Liver (tissue), 8 donors: ENCODE measurements at regions not wholly inside any gene's neighbourhood (a gene's known extent, or its start where the extent isn't known, plus 50 kb on each side); places are given as distances from the start of the nearest gene placed in this dataset.

Experiments
- DNase-seq: peaks from one replicate; pipeline ENCODE4 v3.0.0-alpha.2; 2017; ENCODE audit warnings: low spot score
- H3K27ac ChIP-seq, 2 donors: one replicate each; pipeline ENCODE4 v1.7.0; 2013; ENCODE audit warnings: inconsistent platforms in 2 of 2, low read length in 2 of 2, control low read depth in 1 of 2, low read depth in 1 of 2, mild to moderate bottlenecking in 1 of 2
- H3K27me3 ChIP-seq, 4 donors: one replicate each; pipeline versions ENCODE4 v1.6.1 to v1.7.0; 2013; ENCODE audit warnings: low read length in 3 of 4, inconsistent platforms in 1 of 4, mild to moderate bottlenecking in 1 of 4, moderate library complexity in 1 of 4; ENCODE audit not compliant: control insufficient read depth in 4 of 4, insufficient read depth in 4 of 4
- H3K36me3 ChIP-seq, 4 donors: one replicate each; pipeline versions ENCODE4 v1.6.1 to v1.7.0; 2013; ENCODE audit warnings: low read length in 3 of 4, mild to moderate bottlenecking in 3 of 4, low read depth in 1 of 4, moderate library complexity in 1 of 4; ENCODE audit not compliant: control insufficient read depth in 4 of 4, insufficient read depth in 3 of 4
- H3K4me1 ChIP-seq, 4 donors: one replicate each; pipeline versions ENCODE4 v1.6.1 to v1.7.0; 2013; ENCODE audit warnings: low read length in 3 of 4, mild to moderate bottlenecking in 3 of 4, moderate library complexity in 1 of 4; ENCODE audit not compliant: control insufficient read depth in 4 of 4, insufficient read depth in 4 of 4
- H3K4me3 ChIP-seq, 3 donors: one replicate each; pipeline versions ENCODE4 v1.6.1 to v1.7.0; 2013; ENCODE audit warnings: low read length in 3 of 3, control low read depth in 1 of 3, low read depth in 1 of 3, mild to moderate bottlenecking in 1 of 3
- H3K9ac ChIP-seq, 2 donors: one replicate each; pipeline ENCODE4 v1.7.0; 2013; ENCODE audit warnings: low read length in 2 of 2, mild to moderate bottlenecking in 2 of 2, moderate library complexity in 2 of 2, control low read depth in 1 of 2, low read depth in 1 of 2
- H3K9me3 ChIP-seq, 4 donors: one replicate each; pipeline versions ENCODE4 v1.6.1 to v1.7.0; 2013; ENCODE audit warnings: low read length in 3 of 4; ENCODE audit not compliant: control insufficient read depth in 4 of 4
- EGR1 ChIP-seq, 2 donors: IDR thresholded peaks; 2 replicates each; pipeline ENCODE4 v1.6.1; 2016 to 2018; ENCODE audit warnings: antibody characterized with exemption in 2 of 2, low read depth in 2 of 2
- FOXA1 ChIP-seq: IDR thresholded peaks from 2 replicates; pipeline ENCODE4 v1.6.1; 2016; ENCODE audit warnings: antibody characterized with exemption
- FOXA2 ChIP-seq: IDR thresholded peaks from 2 replicates; pipeline ENCODE4 v1.6.1; 2016; ENCODE audit warnings: antibody characterized with exemption
- HNF4A ChIP-seq, 2 donors: conservative IDR thresholded peaks; 2 replicates each; pipeline ENCODE4 v1.6.1; 2016; ENCODE audit warnings: antibody characterized with exemption in 2 of 2, mild to moderate bottlenecking in 2 of 2
- JUND ChIP-seq, 2 donors: IDR thresholded peaks; 2 replicates each; pipeline ENCODE4 v1.6.1; 2016; ENCODE audit warnings: antibody characterized with exemption in 2 of 2
- NR2F2 ChIP-seq: IDR thresholded peaks from 2 replicates; pipeline ENCODE4 v1.6.1; 2016; ENCODE audit warnings: antibody characterized with exemption
- RAD21 ChIP-seq, 2 donors: IDR thresholded peaks; 2 replicates each; pipeline ENCODE4 v1.6.1; 2016; ENCODE audit warnings: antibody characterized with exemption in 2 of 2, mild to moderate bottlenecking in 2 of 2
- SP1 ChIP-seq: IDR thresholded peaks from 2 replicates; pipeline ENCODE4 v1.6.1; 2018; ENCODE audit warnings: antibody characterized with exemption, mild to moderate bottlenecking
- TAF1 ChIP-seq: conservative IDR thresholded peaks from 2 replicates; pipeline ENCODE4 v1.6.1; 2016; ENCODE audit warnings: antibody characterized with exemption, mild to moderate bottlenecking
- YY1 ChIP-seq: IDR thresholded peaks from 2 replicates; pipeline ENCODE4 v1.6.1; 2016; ENCODE audit warnings: antibody characterized with exemption, mild to moderate bottlenecking
- WGBS: extraction: QIAGEN DNeasy Blood & Tissue Kit; methylation state at CpG from one replicate; pipeline ENCODE4 v1.1.7; 2013; 5-methylcytosine and 5-hydroxymethylcytosine counted together
- TF ChIP-seq, protein P1 (sequence below): IDR thresholded peaks from 2 replicates; pipeline ENCODE4 v1.6.1; 2016; ENCODE audit warnings: antibody characterized with exemption
- TF ChIP-seq, protein P2 (sequence below): IDR thresholded peaks from 2 replicates; pipeline ENCODE4 v1.6.1; 2016; ENCODE audit warnings: antibody characterized with exemption, mild to moderate bottlenecking
- TF ChIP-seq, protein P3 (sequence below): fragments of 150-350 bp; IDR thresholded peaks from 2 replicates; pipeline ENCODE4 v1.5.1; 2017; ENCODE audit warnings: improper control_type of control experiment, low read depth, low read length; ENCODE audit not compliant: missing input control
- TF ChIP-seq, protein P4 (sequence below): IDR thresholded peaks from 2 replicates; pipeline ENCODE4 v1.6.1; 2016; ENCODE audit warnings: antibody characterized with exemption
- donor health status: healthy.
- donor health status: healthy.
- donor health status: healthy.
- donor health status: healthy.
- donor health status: healthy.

DNA sequence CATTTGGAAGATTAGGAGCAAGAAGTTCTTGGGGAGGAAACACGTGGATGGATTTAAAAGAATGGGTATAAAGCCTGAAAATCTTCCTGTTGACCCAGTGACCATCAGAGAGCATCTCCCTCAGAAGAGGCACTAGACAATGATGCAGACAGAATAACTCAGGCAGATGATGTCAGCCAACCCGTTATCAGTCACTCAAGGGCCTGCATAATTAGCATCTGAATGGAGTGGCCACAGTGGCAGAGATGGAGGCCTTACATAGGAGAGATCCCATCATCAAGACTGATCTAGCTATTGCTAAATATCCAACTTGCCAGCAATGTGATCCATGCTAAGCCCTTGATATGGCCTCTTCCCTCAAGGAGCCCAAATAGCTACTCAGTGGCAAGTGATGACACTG, 70.7 kb upstream of the CD82 start:
- no peak for DNase-seq
- no peak overlapping the region for H3K27ac ChIP-seq
- H3K4me1 ChIP-seq, result no peaks in the 10 kb centered on the region
- H3K9me3 ChIP-seq, result no peaks in the 10 kb centered on the region
- H3K27me3 ChIP-seq, result no peaks in the 10 kb centered on the region
- no peaks in the 10 kb centered on the region for H3K36me3 ChIP-seq
- no peak overlapping the region for H3K9ac ChIP-seq
- 76% methylated on average over 2 of the region's 2 CpGs for WGBS
- H3K4me3 ChIP-seq, result no peak overlapping the region
- TF ChIP-seq SP1, result no peak
- TF ChIP-seq HNF4A (conservative IDR thresholded peaks at IDR 0.05), result no peak
- no peak for TF ChIP-seq JUND (IDR thresholded peaks at IDR 0.05)
- no peak for TF ChIP-seq FOXA1
- TF ChIP-seq, protein P1, sequence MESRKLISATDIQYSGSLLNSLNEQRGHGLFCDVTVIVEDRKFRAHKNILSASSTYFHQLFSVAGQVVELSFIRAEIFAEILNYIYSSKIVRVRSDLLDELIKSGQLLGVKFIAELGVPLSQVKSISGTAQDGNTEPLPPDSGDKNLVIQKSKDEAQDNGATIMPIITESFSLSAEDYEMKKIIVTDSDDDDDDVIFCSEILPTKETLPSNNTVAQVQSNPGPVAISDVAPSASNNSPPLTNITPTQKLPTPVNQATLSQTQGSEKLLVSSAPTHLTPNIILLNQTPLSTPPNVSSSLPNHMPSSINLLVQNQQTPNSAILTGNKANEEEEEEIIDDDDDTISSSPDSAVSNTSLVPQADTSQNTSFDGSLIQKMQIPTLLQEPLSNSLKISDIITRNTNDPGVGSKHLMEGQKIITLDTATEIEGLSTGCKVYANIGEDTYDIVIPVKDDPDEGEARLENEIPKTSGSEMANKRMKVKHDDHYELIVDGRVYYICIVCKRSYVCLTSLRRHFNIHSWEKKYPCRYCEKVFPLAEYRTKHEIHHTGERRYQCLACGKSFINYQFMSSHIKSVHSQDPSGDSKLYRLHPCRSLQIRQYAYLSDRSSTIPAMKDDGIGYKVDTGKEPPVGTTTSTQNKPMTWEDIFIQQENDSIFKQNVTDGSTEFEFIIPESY, result no peak
- TF ChIP-seq EGR1 (IDR thresholded peaks at IDR 0.05; ENCODE audit: low read depth in 2 of 2), result no peak
- TF ChIP-seq, protein P2, sequence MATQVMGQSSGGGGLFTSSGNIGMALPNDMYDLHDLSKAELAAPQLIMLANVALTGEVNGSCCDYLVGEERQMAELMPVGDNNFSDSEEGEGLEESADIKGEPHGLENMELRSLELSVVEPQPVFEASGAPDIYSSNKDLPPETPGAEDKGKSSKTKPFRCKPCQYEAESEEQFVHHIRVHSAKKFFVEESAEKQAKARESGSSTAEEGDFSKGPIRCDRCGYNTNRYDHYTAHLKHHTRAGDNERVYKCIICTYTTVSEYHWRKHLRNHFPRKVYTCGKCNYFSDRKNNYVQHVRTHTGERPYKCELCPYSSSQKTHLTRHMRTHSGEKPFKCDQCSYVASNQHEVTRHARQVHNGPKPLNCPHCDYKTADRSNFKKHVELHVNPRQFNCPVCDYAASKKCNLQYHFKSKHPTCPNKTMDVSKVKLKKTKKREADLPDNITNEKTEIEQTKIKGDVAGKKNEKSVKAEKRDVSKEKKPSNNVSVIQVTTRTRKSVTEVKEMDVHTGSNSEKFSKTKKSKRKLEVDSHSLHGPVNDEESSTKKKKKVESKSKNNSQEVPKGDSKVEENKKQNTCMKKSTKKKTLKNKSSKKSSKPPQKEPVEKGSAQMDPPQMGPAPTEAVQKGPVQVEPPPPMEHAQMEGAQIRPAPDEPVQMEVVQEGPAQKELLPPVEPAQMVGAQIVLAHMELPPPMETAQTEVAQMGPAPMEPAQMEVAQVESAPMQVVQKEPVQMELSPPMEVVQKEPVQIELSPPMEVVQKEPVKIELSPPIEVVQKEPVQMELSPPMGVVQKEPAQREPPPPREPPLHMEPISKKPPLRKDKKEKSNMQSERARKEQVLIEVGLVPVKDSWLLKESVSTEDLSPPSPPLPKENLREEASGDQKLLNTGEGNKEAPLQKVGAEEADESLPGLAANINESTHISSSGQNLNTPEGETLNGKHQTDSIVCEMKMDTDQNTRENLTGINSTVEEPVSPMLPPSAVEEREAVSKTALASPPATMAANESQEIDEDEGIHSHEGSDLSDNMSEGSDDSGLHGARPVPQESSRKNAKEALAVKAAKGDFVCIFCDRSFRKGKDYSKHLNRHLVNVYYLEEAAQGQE, result no peak
- TF ChIP-seq, protein P3, sequence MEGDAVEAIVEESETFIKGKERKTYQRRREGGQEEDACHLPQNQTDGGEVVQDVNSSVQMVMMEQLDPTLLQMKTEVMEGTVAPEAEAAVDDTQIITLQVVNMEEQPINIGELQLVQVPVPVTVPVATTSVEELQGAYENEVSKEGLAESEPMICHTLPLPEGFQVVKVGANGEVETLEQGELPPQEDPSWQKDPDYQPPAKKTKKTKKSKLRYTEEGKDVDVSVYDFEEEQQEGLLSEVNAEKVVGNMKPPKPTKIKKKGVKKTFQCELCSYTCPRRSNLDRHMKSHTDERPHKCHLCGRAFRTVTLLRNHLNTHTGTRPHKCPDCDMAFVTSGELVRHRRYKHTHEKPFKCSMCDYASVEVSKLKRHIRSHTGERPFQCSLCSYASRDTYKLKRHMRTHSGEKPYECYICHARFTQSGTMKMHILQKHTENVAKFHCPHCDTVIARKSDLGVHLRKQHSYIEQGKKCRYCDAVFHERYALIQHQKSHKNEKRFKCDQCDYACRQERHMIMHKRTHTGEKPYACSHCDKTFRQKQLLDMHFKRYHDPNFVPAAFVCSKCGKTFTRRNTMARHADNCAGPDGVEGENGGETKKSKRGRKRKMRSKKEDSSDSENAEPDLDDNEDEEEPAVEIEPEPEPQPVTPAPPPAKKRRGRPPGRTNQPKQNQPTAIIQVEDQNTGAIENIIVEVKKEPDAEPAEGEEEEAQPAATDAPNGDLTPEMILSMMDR, result no peak
- no peak for TF ChIP-seq RAD21 (IDR thresholded peaks at IDR 0.05)
- no peak for TF ChIP-seq YY1
- TF ChIP-seq FOXA2, result no peak
- TF ChIP-seq NR2F2, result no peak

DNA sequence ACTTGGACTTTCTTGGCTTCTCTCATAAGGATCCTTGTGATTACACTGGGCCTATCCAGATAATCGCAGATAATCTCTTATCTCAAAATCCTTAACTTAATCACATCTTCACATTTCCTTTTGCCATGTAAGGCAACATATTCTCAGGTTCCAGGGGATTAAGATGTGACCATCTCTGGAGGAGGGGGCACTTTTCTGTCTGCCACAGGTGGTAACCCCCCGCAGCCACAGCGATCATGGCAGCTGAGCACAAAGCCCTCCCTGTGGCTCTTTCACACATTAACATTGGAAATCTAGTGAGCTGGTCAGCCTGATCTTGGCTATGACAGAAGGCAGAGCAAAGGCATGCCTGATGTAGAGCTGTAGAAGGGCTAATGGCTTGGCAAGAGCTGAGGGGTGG, 69.1 kb upstream of the CD82 start:
- WGBS, result 73% methylated on average over 3 of the region's 3 CpGs
- no peak for DNase-seq
- H3K27ac ChIP-seq, result no peak overlapping the region
- no peaks in the 10 kb centered on the region for H3K36me3 ChIP-seq
- H3K9me3 ChIP-seq, result no peaks in the 10 kb centered on the region
- TF ChIP-seq HNF4A (conservative IDR thresholded peaks at IDR 0.05), result no peak
- TF ChIP-seq EGR1 (IDR thresholded peaks at IDR 0.05; ENCODE audit: low read depth in 2 of 2), result no peak
- no peak for TF ChIP-seq YY1
- TF ChIP-seq, protein P4, sequence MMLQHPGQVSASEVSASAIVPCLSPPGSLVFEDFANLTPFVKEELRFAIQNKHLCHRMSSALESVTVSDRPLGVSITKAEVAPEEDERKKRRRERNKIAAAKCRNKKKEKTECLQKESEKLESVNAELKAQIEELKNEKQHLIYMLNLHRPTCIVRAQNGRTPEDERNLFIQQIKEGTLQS, result no peak
- TF ChIP-seq TAF1, result no peak
- H3K9ac ChIP-seq, result no peak overlapping the region
- H3K27me3 ChIP-seq, result no peaks in the 10 kb centered on the region
- H3K4me3 ChIP-seq, result no peak overlapping the region
- H3K4me1 ChIP-seq, result no peaks in the 10 kb centered on the region
